HL-60 (cell line): ENCODE measurements at regions not wholly inside any gene's neighbourhood (a gene's known extent, or its start where the extent isn't known, plus 50 kb on each side); places are given as distances from the start of the nearest gene placed in this dataset.
"Not testable (repeated sequence)": the region's sequence is repeated elsewhere in the genome, so short reads cannot be mapped to it uniquely, and the experiment has no call there.

Experiments
- DNase-seq, 2 experiments: peaks; one replicate each; pipeline ENCODE4 v3.0.0-alpha.2; 2010 to 2020; ENCODE audit warnings: low read depth in 1 of 2, low spot score in 1 of 2
- H3K27ac ChIP-seq: fragments of 250-450 bp; sonication (Bioruptor Pico); replicated peaks from 2 replicates; pipeline ENCODE4 v1.5.1; 2020; ENCODE audit warnings: mild to moderate bottlenecking, moderate library complexity
- H3K27me3 ChIP-seq: fragments of 250-450 bp; sonication (Bioruptor Pico); 2 replicates; pipeline ENCODE4 v1.5.1; 2021; ENCODE audit warnings: mild to moderate bottlenecking, moderate library complexity; ENCODE audit not compliant: insufficient read depth, poor library complexity, severe bottlenecking
- H3K4me3 ChIP-seq: replicated peaks from 2 replicates; pipeline ENCODE4 v1.5.1; 2011; ENCODE audit warnings: mild to moderate bottlenecking, control low read depth, low read length; ENCODE audit not compliant: insufficient read depth
- CTCF ChIP-seq: IDR thresholded peaks from one replicate; pipeline ENCODE4 v1.5.1; 2011; ENCODE audit warnings: low read length, control low read depth, inconsistent platforms; ENCODE audit not compliant: insufficient read depth
- GABPA ChIP-seq: IDR thresholded peaks from 2 replicates; pipeline ENCODE4 v1.6.1; 2012; ENCODE audit warnings: low read depth
- POLR2AphosphoS5 ChIP-seq: IDR thresholded peaks from 2 replicates; pipeline ENCODE4 v1.6.1; 2012; ENCODE audit warnings: low read depth
- REST ChIP-seq: IDR thresholded peaks from 2 replicates; pipeline ENCODE4 v1.6.1; 2012; ENCODE audit warnings: low read depth; ENCODE audit not compliant: insufficient replicate concordance
- SPI1 ChIP-seq: IDR thresholded peaks from 2 replicates; pipeline ENCODE4 v1.6.1; 2012; ENCODE audit warnings: low read depth, mild to moderate bottlenecking, borderline replicate concordance

DNA sequence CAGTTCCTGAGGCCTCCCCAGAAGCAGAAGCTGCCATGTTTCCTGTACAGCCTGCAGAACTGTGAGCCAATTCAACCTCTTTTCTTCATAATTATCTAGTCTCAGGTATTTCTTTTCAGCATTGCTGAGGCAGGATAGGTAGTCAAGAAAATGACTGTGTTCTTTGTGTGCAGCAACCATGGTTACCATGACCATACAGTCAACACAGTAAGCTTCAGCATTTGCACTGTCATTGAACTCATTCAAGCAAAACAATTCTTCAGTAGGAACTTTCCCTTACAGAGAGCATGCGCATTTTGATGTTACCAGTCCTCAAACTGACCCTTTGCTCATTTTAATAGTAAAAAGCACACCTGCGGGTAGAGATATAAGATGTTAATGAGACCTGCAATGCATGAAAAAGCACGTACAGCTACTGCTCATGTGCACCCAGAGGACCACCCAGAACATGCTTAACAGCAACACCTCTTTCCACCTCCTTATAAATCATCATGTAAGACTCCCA, 180.8 kb downstream of the PRKX start:
- Histone ChIP-seq H3K4me3 (no peak overlapping the region), H3K27me3 (no peaks in the 10 kb centered on the region), H3K27ac (no peak overlapping the region)
- TF ChIP-seq GABPA (no peak), REST (no peak), SPI1 (no peak), POLR2AphosphoS5 (no peak), CTCF (no peak)
- DNase-seq: no peak

DNA sequence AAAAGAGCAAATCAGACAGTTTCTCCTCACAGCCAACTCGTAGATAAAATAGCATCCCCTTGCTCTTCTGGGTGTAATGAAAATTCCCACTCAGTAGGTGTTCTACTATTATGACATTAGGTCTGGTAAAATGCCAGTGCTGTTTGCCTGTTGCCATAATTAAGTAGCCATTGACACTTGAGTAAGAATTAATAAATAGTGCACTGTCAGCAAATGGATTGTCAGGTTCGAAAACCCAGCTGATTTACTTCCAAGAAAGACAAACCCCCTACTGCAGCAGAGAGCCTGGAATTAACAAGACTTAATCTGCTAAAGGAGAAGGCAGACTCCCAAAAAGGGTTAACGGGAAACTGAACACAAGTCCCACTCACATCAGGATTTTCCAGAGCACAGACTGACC, 182.0 kb downstream of the PRKX start:
- not testable (repeated sequence) for H3K27ac ChIP-seq, H3K27me3 ChIP-seq, DNase-seq, H3K4me3 ChIP-seq

DNA sequence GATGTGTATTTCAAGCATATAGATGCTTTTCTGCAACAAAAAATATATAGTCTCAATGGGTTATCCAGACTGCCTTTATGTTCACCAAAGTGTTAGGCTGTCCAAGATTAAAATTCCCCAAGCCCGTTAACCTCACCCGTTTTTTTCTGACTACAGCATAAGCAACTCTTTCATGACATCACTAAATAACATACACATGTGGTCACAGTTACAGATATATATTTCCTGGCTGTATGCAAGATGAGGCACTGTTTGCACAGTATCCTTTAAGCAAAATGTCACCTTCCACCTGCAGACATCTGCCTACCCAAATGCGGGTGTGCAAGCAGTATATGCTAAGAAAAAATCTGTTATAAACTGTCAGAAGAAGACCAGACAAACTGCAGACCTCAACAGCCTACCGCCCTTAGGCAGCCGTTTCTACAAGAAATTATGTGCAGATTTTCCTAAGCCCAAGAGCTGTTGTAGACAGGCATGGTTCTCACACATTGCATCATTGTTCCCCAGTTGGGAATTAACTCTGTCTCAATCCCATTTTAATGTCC, 183.1 kb upstream of the MXRA5 start:
- H3K27ac ChIP-seq: no peak overlapping the region
- no peak overlapping the region for H3K4me3 ChIP-seq
- no peak for TF ChIP-seq SPI1
- TF ChIP-seq CTCF: no peak
- no peak for TF ChIP-seq POLR2AphosphoS5
- TF ChIP-seq GABPA: no peak
- TF ChIP-seq REST: no peak
- no peaks in the 10 kb centered on the region for H3K27me3 ChIP-seq
- no peak for DNase-seq

GRCh38 chrX:3527811-3528210, 181.4 kb upstream of the MXRA5 start:
- no peak for DNase-seq
- no peak overlapping the region for H3K27ac ChIP-seq
- TF ChIP-seq SPI1: no peak
- no peak for TF ChIP-seq POLR2AphosphoS5
- no peak for TF ChIP-seq REST
- no peak for TF ChIP-seq GABPA

More at GRCh38 chrX:3527811-3528210, 181.4 kb upstream of the MXRA5 start:
- Histone ChIP-seq H3K4me3 (no peak overlapping the region), H3K27me3 (no peaks in the 10 kb centered on the region)
